HEK293 (cell line): ENCODE measurements at regions not wholly inside any gene's neighbourhood (a gene's known extent, or its start where the extent isn't known, plus 50 kb on each side); places are given as distances from the start of the nearest gene placed in this dataset.

Source experiments
- CTCF ChIA-PET: fragments of 350-600 bp; formaldehyde crosslinking; extraction: SDS; loops from one replicate; lab custom pipeline; 2021; ENCODE audit warnings: antibody characterized with exemption; lab: Yijun Ruan, JAX
- POLR2A ChIA-PET: fragments of 300-600 bp; formaldehyde crosslinking; extraction: SDS; loops from one replicate; lab custom pipeline; 2020; ENCODE audit warnings: antibody characterized with exemption, inconsistent platforms; lab: Yijun Ruan, JAX
- H3K27ac ChIP-seq: fragments of 200-500 bp; sonication (Bioruptor generic); 2 replicates; pipeline ENCODE4 v1.5.1; 2014; ENCODE audit warnings: low read depth, low read length, control low read depth, inconsistent platforms; ENCODE audit errors: extremely low read depth
- H3K36me3 ChIP-seq, 2 experiments: fragments of 200-500 bp in 1 of 2; sonication (Bioruptor generic) in 1 of 2; 1 replicate in 1 of 2; 2 replicates in 1 of 2; pipeline ENCODE4 v1.5.1; 2014 to 2017; ENCODE audit warnings: inconsistent platforms in 2 of 2, low read length in 2 of 2; ENCODE audit not compliant: control insufficient read depth in 2 of 2, insufficient read depth in 1 of 2
- H3K4me1 ChIP-seq: fragments of 200-500 bp; sonication (Bioruptor generic); 2 replicates; pipeline ENCODE4 v1.5.1; 2014; ENCODE audit warnings: mild to moderate bottlenecking, low read length, inconsistent platforms; ENCODE audit not compliant: control insufficient read depth, insufficient read depth
- H3K4me3 ChIP-seq: 2 replicates; pipeline ENCODE4 v1.5.1; 2011; ENCODE audit warnings: low read depth, mild to moderate bottlenecking, control low read depth, low read length, moderate library complexity
- H3K9me3 ChIP-seq: fragments of 200-500 bp; sonication (Bioruptor generic); 2 replicates; pipeline ENCODE4 v1.5.1; 2014; ENCODE audit warnings: low read depth, low read length, inconsistent platforms; ENCODE audit not compliant: control insufficient read depth, insufficient read depth
- EGR2 ChIP-seq: fragments of 450-650 bp; formaldehyde crosslinking; IDR thresholded peaks from 2 replicates; pipeline ENCODE4 v1.5.1; 2016; ENCODE audit warnings: low read depth, missing biosample characterization, missing genetic modification characterization
- GFI1B ChIP-seq: fragments of 450-650 bp; formaldehyde crosslinking; IDR thresholded peaks from 2 replicates; pipeline ENCODE4 v1.5.1; 2016; ENCODE audit warnings: missing biosample characterization, missing genetic modification characterization
- KLF9 ChIP-seq: fragments of 450-650 bp; formaldehyde crosslinking; IDR thresholded peaks from 2 replicates; pipeline ENCODE4 v1.5.1; 2016; ENCODE audit warnings: missing biosample characterization, missing genetic modification characterization, low read depth
- MZF1 ChIP-seq: fragments of 450-650 bp; formaldehyde crosslinking; IDR thresholded peaks from 2 replicates; pipeline ENCODE4 v1.5.1; 2017; ENCODE audit warnings: missing biosample characterization, missing genetic modification characterization, borderline replicate concordance
- SETDB1 ChIP-seq: IDR thresholded peaks from one replicate; pipeline ENCODE4 v1.6.1; 2017; ENCODE audit warnings: mild to moderate bottlenecking, low read length, moderate library complexity, mixed read lengths; ENCODE audit not compliant: insufficient read length
- YY1 ChIP-seq: fragments of 450-650 bp; formaldehyde crosslinking; IDR thresholded peaks from 2 replicates; pipeline ENCODE4 v1.5.1; 2018; ENCODE audit warnings: missing biosample characterization, missing genetic modification characterization
- ZBTB17 ChIP-seq: fragments of 450-650 bp; formaldehyde crosslinking; IDR thresholded peaks from 2 replicates; pipeline ENCODE4 v1.5.1; 2016; ENCODE audit warnings: missing biosample characterization, missing genetic modification characterization
- ZBTB21 ChIP-seq: fragments of 450-650 bp; formaldehyde crosslinking; IDR thresholded peaks from 2 replicates; pipeline ENCODE4 v1.5.1; 2017; ENCODE audit warnings: missing biosample characterization, missing genetic modification characterization
- ZFHX2 ChIP-seq: fragments of 450-650 bp; formaldehyde crosslinking; conservative IDR thresholded peaks from 2 replicates; pipeline ENCODE4 v1.5.1; 2016; ENCODE audit warnings: missing biosample characterization, missing genetic modification characterization
- ZNF10 ChIP-seq: fragments of 450-650 bp; formaldehyde crosslinking; IDR thresholded peaks from 2 replicates; pipeline ENCODE4 v1.5.1; 2017; ENCODE audit warnings: missing biosample characterization, missing genetic modification characterization
- ZNF140 ChIP-seq: fragments of 450-650 bp; formaldehyde crosslinking; IDR thresholded peaks from 2 replicates; pipeline ENCODE4 v1.5.1; 2016; ENCODE audit warnings: missing biosample characterization, missing genetic modification characterization
- ZNF146 ChIP-seq: fragments of 450-650 bp; formaldehyde crosslinking; IDR thresholded peaks from 2 replicates; pipeline ENCODE4 v1.5.1; 2016; ENCODE audit warnings: missing biosample characterization, missing genetic modification characterization
- ZNF157 ChIP-seq: fragments of 450-650 bp; formaldehyde crosslinking; IDR thresholded peaks from 2 replicates; pipeline ENCODE4 v1.5.1; 2016; ENCODE audit warnings: missing biosample characterization, missing genetic modification characterization
- ZNF184 ChIP-seq: fragments of 450-650 bp; IDR thresholded peaks from 2 replicates; pipeline ENCODE4 v1.5.1; 2018; ENCODE audit warnings: missing biosample characterization, mild to moderate bottlenecking, missing genetic modification characterization
- ZNF239 ChIP-seq: fragments of 450-650 bp; formaldehyde crosslinking; IDR thresholded peaks from 2 replicates; pipeline ENCODE4 v1.5.1; 2016; ENCODE audit warnings: missing biosample characterization, missing genetic modification characterization
- ZNF24 ChIP-seq: fragments of 450-650 bp; formaldehyde crosslinking; IDR thresholded peaks from 2 replicates; pipeline ENCODE4 v1.5.1; 2016; ENCODE audit warnings: missing biosample characterization, missing genetic modification characterization
- ZNF354C ChIP-seq: fragments of 450-650 bp; formaldehyde crosslinking; IDR thresholded peaks from 2 replicates; pipeline ENCODE4 v1.5.1; 2016; ENCODE audit warnings: missing biosample characterization, missing genetic modification characterization, low read depth, borderline replicate concordance
- ZNF416 ChIP-seq: fragments of 450-650 bp; formaldehyde crosslinking; IDR thresholded peaks from 2 replicates; pipeline ENCODE4 v1.5.1; 2016; ENCODE audit warnings: missing biosample characterization, missing genetic modification characterization
- ZNF548 ChIP-seq: fragments of 450-650 bp; formaldehyde crosslinking; IDR thresholded peaks from 2 replicates; pipeline ENCODE4 v1.5.1; 2016; ENCODE audit warnings: missing biosample characterization, missing genetic modification characterization
- ZNF670 ChIP-seq: fragments of 450-650 bp; formaldehyde crosslinking; IDR thresholded peaks from 2 replicates; pipeline ENCODE4 v1.5.1; 2016; ENCODE audit warnings: missing biosample characterization, missing genetic modification characterization, low read depth
- ZNF792 ChIP-seq: fragments of 450-650 bp; formaldehyde crosslinking; IDR thresholded peaks from 2 replicates; pipeline ENCODE4 v1.5.1; 2016; ENCODE audit warnings: missing biosample characterization, missing genetic modification characterization
- ZNF837 ChIP-seq: fragments of 450-650 bp; formaldehyde crosslinking; IDR thresholded peaks from 2 replicates; pipeline ENCODE4 v1.5.1; 2016; ENCODE audit warnings: missing biosample characterization, missing genetic modification characterization
- TF ChIP-seq, protein P1 (sequence below): fragments of 450-650 bp; formaldehyde crosslinking; IDR thresholded peaks from 2 replicates; pipeline ENCODE4 v1.5.1; 2016; ENCODE audit warnings: missing biosample characterization, missing genetic modification characterization
- TF ChIP-seq, protein P2 (sequence below): fragments of 450-650 bp; formaldehyde crosslinking; IDR thresholded peaks from 2 replicates; pipeline ENCODE4 v1.5.1; 2017; ENCODE audit warnings: missing biosample characterization, missing genetic modification characterization
- TF ChIP-seq, protein P3 (sequence below): fragments of 450-650 bp; formaldehyde crosslinking; IDR thresholded peaks from 2 replicates; pipeline ENCODE4 v1.5.1; 2017; ENCODE audit warnings: missing biosample characterization, missing genetic modification characterization
- TF ChIP-seq, protein P4 (sequence below): fragments of 450-650 bp; formaldehyde crosslinking; IDR thresholded peaks from 2 replicates; pipeline ENCODE4 v1.5.1; 2016; ENCODE audit warnings: missing biosample characterization, missing genetic modification characterization

DNA sequence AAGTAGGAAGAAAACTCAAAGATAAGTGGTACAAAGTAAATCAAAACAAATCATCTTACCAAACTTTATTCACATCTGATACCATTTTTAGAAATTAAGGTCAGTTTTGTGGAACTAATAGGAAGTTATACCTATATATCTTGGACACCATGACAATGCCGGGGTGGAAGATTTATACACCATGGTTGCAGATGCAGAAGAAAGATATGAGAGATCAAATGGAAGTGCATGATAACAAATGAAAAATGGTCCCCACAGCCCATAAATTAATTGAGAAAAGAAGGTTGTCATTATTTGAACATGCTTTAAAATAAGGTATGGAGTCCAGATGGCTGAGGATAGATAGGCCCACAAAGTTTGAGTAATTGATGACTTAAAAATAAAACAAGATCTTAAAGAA lies 276.8 kb downstream of the TSHZ3 start:
- CTCF ChIA-PET: no interaction called here
- Histone ChIP-seq H3K4me3 (no peak overlapping the region), H3K27ac (no peak overlapping the region), H3K4me1 (peaks cover 7% of the 10 kb centered on the region; the same call in 1 of the 2 replicates), H3K36me3 (no peaks in the 10 kb centered on the region), H3K9me3 (no peaks in the 10 kb centered on the region)
- TF ChIP-seq ZBTB17 (no peak), ZNF239 (tag by site-specific recombination) (no peak), GFI1B (tag by site-specific recombination) (no peak), ZNF10 (tag by site-specific recombination) (no peak), ZNF837 (tag by site-specific recombination) (no peak), MZF1 (tag by site-specific recombination) (no peak), ZNF146 (tag by site-specific recombination) (no peak), ZNF670 (tag by site-specific recombination) (no peak), ZNF140 (no peak), ZNF157 (tag by site-specific recombination) (no peak), SETDB1 (no peak), YY1 (tag by site-specific recombination) (no peak), ZNF354C (no peak), ZNF548 (tag by site-specific recombination) (no peak), ZNF792 (tag by site-specific recombination) (no peak)
- TF ChIP-seq, protein P1, sequence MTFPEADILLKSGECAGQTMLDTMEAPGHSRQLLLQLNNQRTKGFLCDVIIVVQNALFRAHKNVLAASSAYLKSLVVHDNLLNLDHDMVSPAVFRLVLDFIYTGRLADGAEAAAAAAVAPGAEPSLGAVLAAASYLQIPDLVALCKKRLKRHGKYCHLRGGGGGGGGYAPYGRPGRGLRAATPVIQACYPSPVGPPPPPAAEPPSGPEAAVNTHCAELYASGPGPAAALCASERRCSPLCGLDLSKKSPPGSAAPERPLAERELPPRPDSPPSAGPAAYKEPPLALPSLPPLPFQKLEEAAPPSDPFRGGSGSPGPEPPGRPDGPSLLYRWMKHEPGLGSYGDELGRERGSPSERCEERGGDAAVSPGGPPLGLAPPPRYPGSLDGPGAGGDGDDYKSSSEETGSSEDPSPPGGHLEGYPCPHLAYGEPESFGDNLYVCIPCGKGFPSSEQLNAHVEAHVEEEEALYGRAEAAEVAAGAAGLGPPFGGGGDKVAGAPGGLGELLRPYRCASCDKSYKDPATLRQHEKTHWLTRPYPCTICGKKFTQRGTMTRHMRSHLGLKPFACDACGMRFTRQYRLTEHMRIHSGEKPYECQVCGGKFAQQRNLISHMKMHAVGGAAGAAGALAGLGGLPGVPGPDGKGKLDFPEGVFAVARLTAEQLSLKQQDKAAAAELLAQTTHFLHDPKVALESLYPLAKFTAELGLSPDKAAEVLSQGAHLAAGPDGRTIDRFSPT: no peak
- TF ChIP-seq, protein P2, sequence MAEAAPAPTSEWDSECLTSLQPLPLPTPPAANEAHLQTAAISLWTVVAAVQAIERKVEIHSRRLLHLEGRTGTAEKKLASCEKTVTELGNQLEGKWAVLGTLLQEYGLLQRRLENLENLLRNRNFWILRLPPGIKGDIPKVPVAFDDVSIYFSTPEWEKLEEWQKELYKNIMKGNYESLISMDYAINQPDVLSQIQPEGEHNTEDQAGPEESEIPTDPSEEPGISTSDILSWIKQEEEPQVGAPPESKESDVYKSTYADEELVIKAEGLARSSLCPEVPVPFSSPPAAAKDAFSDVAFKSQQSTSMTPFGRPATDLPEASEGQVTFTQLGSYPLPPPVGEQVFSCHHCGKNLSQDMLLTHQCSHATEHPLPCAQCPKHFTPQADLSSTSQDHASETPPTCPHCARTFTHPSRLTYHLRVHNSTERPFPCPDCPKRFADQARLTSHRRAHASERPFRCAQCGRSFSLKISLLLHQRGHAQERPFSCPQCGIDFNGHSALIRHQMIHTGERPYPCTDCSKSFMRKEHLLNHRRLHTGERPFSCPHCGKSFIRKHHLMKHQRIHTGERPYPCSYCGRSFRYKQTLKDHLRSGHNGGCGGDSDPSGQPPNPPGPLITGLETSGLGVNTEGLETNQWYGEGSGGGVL (tag by site-specific recombination): no peak
- TF ChIP-seq, protein P3, sequence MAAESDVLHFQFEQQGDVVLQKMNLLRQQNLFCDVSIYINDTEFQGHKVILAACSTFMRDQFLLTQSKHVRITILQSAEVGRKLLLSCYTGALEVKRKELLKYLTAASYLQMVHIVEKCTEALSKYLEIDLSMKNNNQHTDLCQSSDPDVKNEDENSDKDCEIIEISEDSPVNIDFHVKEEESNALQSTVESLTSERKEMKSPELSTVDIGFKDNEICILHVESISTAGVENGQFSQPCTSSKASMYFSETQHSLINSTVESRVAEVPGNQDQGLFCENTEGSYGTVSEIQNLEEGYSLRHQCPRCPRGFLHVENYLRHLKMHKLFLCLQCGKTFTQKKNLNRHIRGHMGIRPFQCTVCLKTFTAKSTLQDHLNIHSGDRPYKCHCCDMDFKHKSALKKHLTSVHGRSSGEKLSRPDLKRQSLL (tag by site-specific recombination): no peak
- POLR2A ChIA-PET: no interaction called here

DNA sequence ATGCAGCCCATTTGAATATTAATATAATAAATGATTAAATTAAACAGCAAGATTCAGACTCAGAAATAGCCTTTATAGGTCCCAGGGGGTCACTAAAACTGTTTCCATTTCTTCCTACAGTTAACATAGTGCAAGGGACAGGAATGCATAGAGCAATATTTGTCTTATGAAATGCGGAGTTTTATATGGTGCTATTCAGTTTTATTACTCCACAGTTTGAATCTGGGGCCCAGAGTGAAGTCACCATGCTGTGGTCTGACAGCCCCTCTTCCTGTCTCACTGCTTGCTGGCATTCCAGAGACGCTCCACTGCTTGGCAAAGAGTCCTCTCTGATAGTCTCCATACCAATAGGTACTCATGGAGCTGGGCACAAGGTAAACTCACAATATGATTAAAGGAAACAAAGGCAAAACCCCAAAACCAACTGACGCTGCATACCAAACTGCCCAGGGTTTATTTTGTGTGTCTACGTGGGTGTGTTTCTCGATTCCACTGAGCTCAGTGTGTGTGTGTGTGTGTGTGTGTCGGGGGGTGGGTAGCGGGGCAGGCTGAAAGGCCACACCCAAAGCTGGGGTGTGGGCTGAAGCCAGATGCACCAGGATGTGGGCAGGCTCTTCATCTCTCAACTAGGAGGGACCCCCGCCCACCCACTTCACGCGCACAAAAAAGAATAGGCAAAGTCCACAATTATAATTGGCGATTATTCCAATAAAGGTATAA lies 277.9 kb downstream of the TSHZ3 start:
- ChIA-PET POLR2A (no interaction called here), CTCF (interaction anchor here (0.9 to 1.3 kb wide), 2 partner anchors 402 to 405 kb away, joined by 3 to 4 read pairs; no protein-coding TSS in a partner anchor)
- Histone ChIP-seq H3K4me1 (peaks cover 13% of the 10 kb centered on the region), H3K9me3 (no peaks in the 10 kb centered on the region), H3K27ac (no peak overlapping the region), H3K4me3 (no peak overlapping the region), H3K36me3 (no peaks in the 10 kb centered on the region)
- TF ChIP-seq ZBTB17: peak; percentile 14; the same call in 1 of the 2 replicates
- TF ChIP-seq, protein P4, sequence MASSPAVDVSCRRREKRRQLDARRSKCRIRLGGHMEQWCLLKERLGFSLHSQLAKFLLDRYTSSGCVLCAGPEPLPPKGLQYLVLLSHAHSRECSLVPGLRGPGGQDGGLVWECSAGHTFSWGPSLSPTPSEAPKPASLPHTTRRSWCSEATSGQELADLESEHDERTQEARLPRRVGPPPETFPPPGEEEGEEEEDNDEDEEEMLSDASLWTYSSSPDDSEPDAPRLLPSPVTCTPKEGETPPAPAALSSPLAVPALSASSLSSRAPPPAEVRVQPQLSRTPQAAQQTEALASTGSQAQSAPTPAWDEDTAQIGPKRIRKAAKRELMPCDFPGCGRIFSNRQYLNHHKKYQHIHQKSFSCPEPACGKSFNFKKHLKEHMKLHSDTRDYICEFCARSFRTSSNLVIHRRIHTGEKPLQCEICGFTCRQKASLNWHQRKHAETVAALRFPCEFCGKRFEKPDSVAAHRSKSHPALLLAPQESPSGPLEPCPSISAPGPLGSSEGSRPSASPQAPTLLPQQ: 0 out of 2 replicates have a peak, but pooled peaks have one; percentile 25
- peak; percentile 91 for TF ChIP-seq ZFHX2 (tag by site-specific recombination)
- no peak for TF ChIP-seq ZNF24
- TF ChIP-seq ZNF416 (tag by site-specific recombination): no peak
- no peak for TF ChIP-seq ZNF184 (tag by site-specific recombination)
- TF ChIP-seq EGR2 (tag by site-specific recombination): peak; percentile 93
- no peak for TF ChIP-seq ZBTB21
- TF ChIP-seq KLF9 (tag by site-specific recombination): no peak
